ENCODE measurements at regions not wholly inside any gene's neighbourhood (a gene's known extent, or its start where the extent isn't known, plus 50 kb on each side); places are given as distances from the start of the nearest gene placed in this dataset.

DNA sequence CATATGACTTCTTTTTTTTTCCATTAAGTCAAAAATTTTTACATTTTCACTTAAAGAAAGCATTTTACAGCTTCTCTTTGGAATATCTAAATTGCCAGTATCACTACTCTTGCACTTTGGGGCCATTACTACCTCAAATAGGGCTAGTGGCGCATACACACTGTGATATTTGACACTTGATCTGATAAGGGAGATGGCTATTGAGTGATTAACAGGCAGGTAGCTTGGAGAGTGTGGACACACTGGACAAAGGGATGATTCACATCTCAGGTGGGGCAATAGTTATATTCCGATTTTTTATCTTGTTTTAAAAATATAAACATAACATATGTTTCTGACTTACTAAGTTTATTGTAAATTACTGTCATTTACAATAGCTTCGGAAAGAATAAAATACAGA lies 2219.9 kb downstream of the LRRC4C start:
- TF ChIP-seq POLR2A (IDR thresholded peaks at IDR 0.05; ENCODE audit: low read length) (no peak), GATA1 (IDR thresholded peaks at IDR 0.05; ENCODE audit: low read depth, low read length) (no peak)
